ENCODE measurements at regions not wholly inside any gene's neighbourhood (a gene's known extent, or its start where the extent isn't known, plus 50 kb on each side); places are given as distances from the start of the nearest gene placed in this dataset.

GRCh38 chr10:20551761-20552160, 345.4 kb downstream of the NEBL start:
- DNase-seq (ENCODE audit: low spot score) (no peak), FAIRE-seq (no peak), ATAC-seq (no peak)
- in situ Hi-C loops (cut with HindIII; ENCODE audit: extremely low pct_ligation_motif_present, low pct_unique_long_range_greater_than_20kb), result no loop called here
- H3K9me3 ChIP-seq (ENCODE audit: low read length), result peaks cover 84% of the 10 kb centered on the region
- no peaks in the 10 kb centered on the region for H3K4me1 ChIP-seq (ENCODE audit: insufficient read depth, low read length)
- no peaks in the 10 kb centered on the region for H3K36me3 ChIP-seq (replicated peaks in 1 of 2; ENCODE audit: control insufficient read depth in 1 of 2, insufficient read depth in 2 of 2, low read length in 2 of 2)
- no peak overlapping the region for H2AFZ ChIP-seq (ENCODE audit: low read length)
- no peaks in the 10 kb centered on the region for H3K27me3 ChIP-seq (ENCODE audit: control insufficient read depth in 1 of 2, insufficient read depth in 2 of 2, low read length in 2 of 2)
- H3K27ac ChIP-seq (ENCODE audit: extremely low read length, insufficient read depth, low read length), result no peak overlapping the region
- no peaks in the 10 kb centered on the region for H3K79me2 ChIP-seq (ENCODE audit: insufficient read depth, low read length)
- BruUV-seq (replicated peaks), result no TSS peak
- WGBS (ENCODE audit: low lambda C conversion rate), result 3% methylated on average over 2 of the region's 2 CpGs
- intact Hi-C loops (cut with micrococcal nuclease; ENCODE audit: unreplicated experiment), result no loop called here
- CTCF ChIA-PET (ENCODE audit: low intra/inter-chr PET ratio, low total read pairs), result no interaction called here
- H3K4me3 ChIP-seq (replicated peaks in 1 of 3; ENCODE audit: insufficient read depth in 1 of 3, low read depth in 2 of 3, low read length in 3 of 3), result no peak overlapping the region
- POLR2A ChIA-PET, result no interaction called here
- no peak overlapping the region for H3K4me2 ChIP-seq (ENCODE audit: low read depth, low read length)
- no peak overlapping the region for H3K9ac ChIP-seq (ENCODE audit: insufficient read depth, low read depth, low read length)
- H4K20me1 ChIP-seq (ENCODE audit: insufficient read depth, low read length), result no peaks in the 10 kb centered on the region
- TF ChIP-seq GLI4 (CRISPR knock-in tag; IDR thresholded peaks at IDR 0.05; ENCODE audit: borderline replicate concordance) (no peak), ZNF383 (CRISPR knock-in tag; IDR thresholded peaks at IDR 0.05; ENCODE audit: borderline replicate concordance) (no peak), ZC3H13 (CRISPR knock-in tag; IDR thresholded peaks at IDR 0.05) (no peak), ZFP62 (CRISPR knock-in tag; IDR thresholded peaks at IDR 0.05) (no peak), MEIS2 (CRISPR knock-in tag; IDR thresholded peaks at IDR 0.05) (no peak), FLYWCH1 (CRISPR knock-in tag; IDR thresholded peaks at IDR 0.05) (no peak), ZNF350 (CRISPR knock-in tag; IDR thresholded peaks at IDR 0.05; ENCODE audit: borderline replicate concordance, low read depth) (no peak), ISX (CRISPR knock-in tag; conservative IDR thresholded peaks at IDR 0.05) (no peak), NR2F1 (CRISPR knock-in tag; IDR thresholded peaks at IDR 0.05) (no peak), ETV5 (CRISPR knock-in tag; IDR thresholded peaks at IDR 0.05; ENCODE audit: borderline replicate concordance) (no peak), RAD51 (IDR thresholded peaks at IDR 0.05; ENCODE audit: borderline replicate concordance) (no peak), ZNF790 (CRISPR knock-in tag; IDR thresholded peaks at IDR 0.05; ENCODE audit: borderline replicate concordance) (no peak), ZNF557 (CRISPR knock-in tag; IDR thresholded peaks at IDR 0.05) (no peak)

Data from HepG2 (cell line).